GM19455 (cell line): ENCODE measurements at regions not wholly inside any gene's neighbourhood (a gene's known extent, or its start where the extent isn't known, plus 50 kb on each side); places are given as distances from the start of the nearest gene placed in this dataset.
"Not testable (repeated sequence)": the region's sequence is repeated elsewhere in the genome, so short reads cannot be mapped to it uniquely, and the experiment has no call there.

Source experiments
- ATAC-seq: cut with Tn5 transposase; IDR thresholded peaks from one replicate; pipeline ENCODE4 v1.9.1; 2021; ENCODE audit not compliant: unreplicated experiment

DNA sequence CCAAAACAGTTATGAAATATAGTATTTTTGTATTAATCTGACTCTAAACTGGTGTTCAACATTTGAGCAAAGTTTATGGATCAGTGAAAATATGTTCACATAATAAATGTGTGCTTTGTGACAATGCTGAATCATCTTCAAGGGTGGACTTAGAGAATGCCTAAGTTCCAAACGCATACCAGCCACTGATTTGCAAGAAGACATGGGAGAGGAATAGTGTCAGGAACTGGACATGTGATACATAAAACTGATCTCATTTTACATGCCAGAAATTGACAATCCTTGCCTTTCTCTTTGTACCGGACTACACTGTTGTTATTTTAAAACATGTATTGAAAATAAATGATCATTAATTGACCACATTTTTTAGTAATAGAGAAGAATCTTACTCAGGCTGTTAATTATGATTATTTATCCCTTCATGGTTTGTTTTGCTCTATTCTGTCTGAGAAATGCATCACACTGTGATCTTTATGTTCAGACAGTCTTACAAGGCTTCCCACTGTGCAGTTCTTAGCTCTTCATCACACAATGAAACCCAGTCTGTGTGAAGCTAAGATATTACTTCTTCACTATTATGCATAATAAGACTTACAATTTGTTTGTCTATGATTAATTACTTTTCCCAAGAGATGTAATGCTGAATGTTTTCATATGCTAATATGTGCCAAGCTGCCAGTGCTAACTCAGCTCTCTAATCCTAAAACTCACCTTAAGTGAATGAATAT, 1180.6 kb upstream of the CDH8 start:
- ATAC-seq = no peak

DNA sequence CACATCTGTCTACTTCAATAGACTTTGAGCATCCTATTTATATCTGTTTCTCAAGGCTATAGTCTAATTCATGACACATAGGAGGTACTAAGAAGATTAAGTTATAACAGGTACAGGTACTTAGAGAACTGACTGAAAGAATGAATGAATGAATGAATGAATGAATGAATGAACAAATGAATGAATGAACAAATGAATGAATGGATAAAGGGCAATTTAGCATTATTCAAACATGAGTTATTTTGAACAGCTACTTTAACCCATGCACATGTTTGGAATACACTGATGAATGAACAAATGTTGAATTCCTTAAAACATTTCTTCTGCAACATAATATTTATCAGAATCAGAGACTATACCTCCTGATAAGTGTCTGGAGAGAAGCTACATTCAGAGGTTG, 1165.6 kb upstream of the CDH8 start:
- ATAC-seq = no peak

DNA sequence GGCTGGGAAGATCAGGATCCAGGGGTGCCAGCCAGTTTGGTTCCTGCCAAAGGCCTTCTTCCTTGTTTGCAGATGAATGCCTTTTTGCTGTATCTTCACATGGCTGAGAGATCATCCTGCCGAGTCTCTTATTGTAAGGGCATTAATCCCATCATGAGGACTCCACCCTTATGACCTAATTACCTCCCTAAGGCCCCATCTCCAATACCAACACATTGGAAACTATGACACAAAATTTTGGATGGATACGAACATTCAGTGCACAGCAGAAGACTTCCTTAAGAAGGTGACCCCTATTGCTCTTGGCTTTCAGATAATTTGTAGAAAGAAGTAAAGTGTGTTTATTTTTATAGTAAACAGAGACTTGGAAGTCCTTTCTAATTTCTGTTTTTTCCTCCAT, 1164.7 kb upstream of the CDH8 start:
- ATAC-seq = no peak

GRCh38 chr16:63195336-63195735, 1159.1 kb upstream of the CDH8 start:
- no peak for ATAC-seq

DNA sequence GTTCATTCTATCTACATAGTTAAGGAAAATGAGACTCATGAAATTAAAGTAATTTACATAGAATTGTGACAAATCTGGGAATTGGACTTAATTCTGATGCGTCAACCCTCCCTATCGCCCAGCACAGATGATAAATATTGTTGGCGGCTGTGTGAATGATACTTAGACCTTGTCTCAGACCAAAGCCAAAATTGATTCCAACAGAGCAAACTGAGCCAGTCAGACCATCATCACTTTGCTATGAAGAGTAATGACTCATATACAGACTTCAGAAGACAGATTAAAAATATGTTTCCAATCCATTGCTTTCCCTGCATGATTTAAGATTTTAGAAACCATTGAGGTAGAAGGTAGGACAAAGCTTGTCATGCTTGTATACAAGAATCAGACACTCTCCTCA, 1156.7 kb upstream of the CDH8 start:
- ATAC-seq = no peak

DNA sequence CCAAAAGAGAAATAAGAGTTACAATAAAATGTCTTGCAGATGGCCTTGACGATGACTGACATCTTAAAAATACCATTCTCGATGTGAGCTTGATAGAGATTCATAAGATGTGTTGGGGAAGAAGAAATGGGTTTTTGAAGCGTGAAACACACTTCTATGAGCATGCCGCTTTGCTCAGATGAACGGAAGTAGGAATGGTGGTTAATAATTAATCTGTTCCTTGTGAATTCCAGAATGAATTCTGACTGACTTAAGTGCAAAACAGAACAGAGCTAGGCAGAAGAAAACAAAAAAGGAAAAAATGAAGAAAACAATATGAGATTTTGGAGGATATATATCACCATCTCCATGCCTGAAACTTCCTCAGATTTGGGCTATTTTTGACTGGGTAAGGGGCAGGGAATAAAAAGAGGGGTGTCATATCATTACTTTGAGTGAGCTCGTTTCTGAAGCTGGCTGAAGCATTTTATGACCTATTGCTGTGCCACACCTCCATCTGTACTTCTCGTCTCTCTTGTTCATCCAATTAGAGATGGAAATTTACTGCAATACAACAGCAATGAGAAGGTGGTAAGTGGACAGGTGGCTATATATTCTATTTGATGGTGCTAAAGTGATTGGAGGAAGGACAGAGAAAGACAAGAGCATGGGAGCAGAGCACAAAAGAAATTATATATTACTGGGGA, 1152.0 kb upstream of the CDH8 start:
- ATAC-seq = no peak

- no peak for ATAC-seq
Measured at GRCh38 chr16:63187638-63188037, 1151.4 kb upstream of the CDH8 start.

GRCh38 chr16:63185235-63185780, 1149.1 kb upstream of the CDH8 start:
- ATAC-seq = no peak

GRCh38 chr16:63183743-63184142, 1147.5 kb upstream of the CDH8 start:
- no peak for ATAC-seq

DNA sequence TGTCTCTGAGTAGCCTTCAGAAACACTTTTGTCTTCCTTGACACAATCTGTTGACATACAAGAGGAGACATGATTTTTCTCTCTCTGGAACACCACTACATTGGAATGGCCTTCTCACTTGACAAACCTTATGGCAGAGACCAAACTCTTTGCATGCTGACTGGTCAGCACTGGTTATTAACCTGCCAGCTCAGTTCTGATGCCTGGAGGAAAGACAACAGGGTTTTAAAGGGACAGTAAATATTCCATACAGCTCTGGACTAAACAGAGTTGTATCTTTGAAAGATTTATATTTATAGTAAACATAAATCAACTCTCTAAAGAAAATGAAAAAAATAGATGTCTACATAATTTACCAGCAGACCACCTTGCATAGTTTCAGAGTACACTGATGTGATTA, 1139.1 kb upstream of the CDH8 start:
- no peak for ATAC-seq

DNA sequence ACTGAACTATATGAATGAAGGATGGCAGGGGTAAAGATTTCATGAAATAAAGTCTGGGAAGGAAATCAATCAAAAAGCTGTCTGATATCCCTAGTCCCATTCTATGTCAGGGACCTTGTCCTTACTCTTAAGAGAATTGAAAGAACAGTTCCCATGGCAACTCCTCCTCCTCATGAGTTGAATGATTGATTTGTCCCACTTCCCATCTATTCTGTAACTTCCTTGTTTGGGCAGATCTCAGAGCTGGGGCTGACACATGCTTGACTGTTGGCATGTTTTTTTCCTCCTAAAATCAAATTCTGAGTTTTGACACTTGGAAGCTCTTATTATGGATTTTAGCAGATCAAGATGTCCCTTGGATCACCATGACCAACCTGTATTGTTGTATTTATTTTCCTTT, 1138.6 kb upstream of the CDH8 start:
- no peak for ATAC-seq

GRCh38 chr16:63171545-63171944, 1135.3 kb upstream of the CDH8 start:
- ATAC-seq = no peak

GRCh38 chr16:63169100-63169499, 1132.9 kb upstream of the CDH8 start:
- ATAC-seq = no peak

GRCh38 chr16:63157818-63158217, 1121.6 kb upstream of the CDH8 start:
- no peak for ATAC-seq

DNA sequence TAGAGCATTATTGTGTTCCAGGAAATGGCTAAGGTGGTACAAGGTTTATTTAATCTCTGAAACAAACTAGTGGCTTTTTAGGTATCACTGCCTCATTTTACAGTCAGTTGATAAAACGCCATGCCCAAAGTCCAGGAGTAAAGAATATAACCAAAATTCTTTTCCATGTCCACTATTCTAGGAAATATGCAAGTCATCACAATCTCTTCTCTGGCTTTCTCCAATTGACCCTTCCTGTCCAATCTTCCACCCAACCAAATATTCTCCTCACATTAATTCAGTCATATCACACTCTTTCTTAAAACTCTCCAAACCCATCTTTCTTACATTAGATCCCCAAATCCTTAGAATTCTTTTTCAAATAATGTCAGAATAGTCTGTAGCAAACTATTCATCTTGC, 1110.0 kb upstream of the CDH8 start:
- no peak for ATAC-seq

GRCh38 chr16:63145411-63145810, 1109.2 kb upstream of the CDH8 start:
- ATAC-seq = no peak

- no peak for ATAC-seq
Measured at GRCh38 chr16:63135069-63135468, 1098.8 kb upstream of the CDH8 start.

DNA sequence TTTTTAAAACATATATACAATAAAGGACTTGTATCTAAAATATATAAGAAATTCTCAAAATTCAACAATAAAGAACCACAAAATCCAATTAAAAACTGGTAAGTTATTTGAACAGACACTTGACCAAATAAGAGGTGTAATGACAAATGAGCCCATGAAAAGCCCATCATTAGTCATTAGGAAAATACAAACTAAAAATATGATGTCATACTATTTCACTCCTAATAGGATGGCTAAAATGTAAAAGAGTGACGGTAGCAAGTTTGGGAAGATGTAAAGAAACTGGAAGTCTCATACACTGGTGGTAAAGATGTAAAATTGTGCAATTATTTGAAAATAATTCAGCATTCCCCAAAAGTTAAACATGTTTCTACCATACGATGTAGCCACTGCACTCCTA, 1095.3 kb upstream of the CDH8 start:
- no peak for ATAC-seq

- no peak for ATAC-seq
Measured at GRCh38 chr16:63130942-63131341, 1094.7 kb upstream of the CDH8 start.

GRCh38 chr16:63129411-63130125, 1093.3 kb upstream of the CDH8 start:
- no peak for ATAC-seq

DNA sequence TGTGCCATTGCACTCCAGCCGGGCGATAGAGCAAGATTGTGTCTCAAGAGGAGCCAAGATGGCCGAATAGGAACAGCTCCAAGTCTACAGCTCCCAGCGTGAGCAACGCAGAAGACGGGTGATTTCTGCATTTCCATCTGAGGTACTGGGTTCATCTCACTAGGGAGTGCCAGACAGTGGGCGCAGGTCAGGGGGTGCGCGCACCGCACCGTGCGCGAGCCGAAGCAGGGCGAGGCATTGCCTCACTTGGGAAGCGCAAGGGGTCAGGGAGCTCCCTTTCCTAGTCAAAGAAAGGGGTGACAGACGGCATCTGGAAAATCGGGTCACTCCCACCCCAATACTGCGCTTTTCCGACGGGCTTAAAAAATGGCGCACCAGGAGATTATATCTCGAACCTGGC, 1083.7 kb upstream of the CDH8 start:
- ATAC-seq = not testable (repeated sequence)

DNA sequence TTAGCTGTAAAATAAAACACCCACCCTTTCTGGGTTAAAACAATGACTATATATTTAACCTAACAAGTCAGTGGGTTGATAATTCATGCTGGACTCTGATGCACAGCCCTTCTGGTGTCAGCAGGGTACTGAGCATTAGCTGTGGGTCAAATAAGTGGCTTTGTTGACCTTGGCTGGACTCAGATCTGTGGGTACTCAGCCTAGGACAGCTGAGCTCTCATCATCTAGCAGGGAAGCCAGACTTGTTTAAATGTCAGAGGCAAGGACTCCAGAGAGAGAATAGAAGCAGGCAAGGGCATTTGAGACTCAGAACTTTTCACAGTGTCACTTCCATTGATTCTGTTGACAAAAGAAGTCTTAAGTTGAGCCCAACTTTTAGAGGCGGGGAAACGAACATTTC, 1063.8 kb upstream of the CDH8 start:
- no peak for ATAC-seq
